GM19372 (cell line): ENCODE measurements at regions not wholly inside any gene's neighbourhood (a gene's known extent, or its start where the extent isn't known, plus 50 kb on each side); places are given as distances from the start of the nearest gene placed in this dataset.

Experiments
- ATAC-seq: cut with Tn5 transposase; IDR thresholded peaks from one replicate; pipeline ENCODE4 v1.9.1; 2021; ENCODE audit warnings: mild to moderate bottlenecking, low read depth, moderate library complexity; ENCODE audit not compliant: unreplicated experiment

- no peak for ATAC-seq
These were observed 209.3 kb downstream of the LACC1 start for GRCh38 chr13:44088991-44089413.

- ATAC-seq: no peak
These were observed 209.7 kb downstream of the LACC1 start for GRCh38 chr13:44089452-44089851.

- no peak for ATAC-seq
These were observed 212.6 kb downstream of the LACC1 start for GRCh38 chr13:44092078-44092970.

- ATAC-seq: no peak
These were observed 214.2 kb downstream of the LACC1 start for GRCh38 chr13:44093607-44094564.

GRCh38 chr13:44096901-44097300 is 217.2 kb downstream of the LACC1 start:
- no peak for ATAC-seq

- no peak for ATAC-seq
These were observed 218.9 kb downstream of the LACC1 start for GRCh38 chr13:44098559-44098958.

- ATAC-seq: no peak
These were observed 221.8 kb downstream of the LACC1 start for GRCh38 chr13:44101347-44102083.

GRCh38 chr13:44103429-44104196 is 223.9 kb downstream of the LACC1 start:
- no peak for ATAC-seq

- ATAC-seq: no peak
These were observed 224.4 kb downstream of the LACC1 start for GRCh38 chr13:44104197-44104490.

- no peak for ATAC-seq
These were observed 225.3 kb downstream of the LACC1 start for GRCh38 chr13:44104969-44105368.

GRCh38 chr13:44106266-44107152 is 226.8 kb downstream of the LACC1 start:
- no peak for ATAC-seq

GRCh38 chr13:44107357-44108121 is 227.8 kb downstream of the LACC1 start:
- ATAC-seq: no peak

GRCh38 chr13:44108331-44108858 is 228.7 kb downstream of the LACC1 start:
- no peak for ATAC-seq

- no peak for ATAC-seq
These were observed 230.5 kb downstream of the LACC1 start for GRCh38 chr13:44110091-44110621.

GRCh38 chr13:44111701-44112100 is 232.0 kb downstream of the LACC1 start:
- no peak for ATAC-seq

GRCh38 chr13:44112700-44113329 is 233.1 kb downstream of the LACC1 start:
- no peak for ATAC-seq

- ATAC-seq: no peak
These were observed 237.0 kb downstream of the LACC1 start for GRCh38 chr13:44116562-44117332.
